ENCODE measurements at regions not wholly inside any gene's neighbourhood (a gene's known extent, or its start where the extent isn't known, plus 50 kb on each side); places are given as distances from the start of the nearest gene placed in this dataset.

- no peak for DNase-seq
- in situ Hi-C loops (cut with MboI; ENCODE audit: low pct_unique_long_range_greater_than_20kb, low sequenced_read_pairs) = no loop called here
Observed at GRCh38 chr12:39065455-39065854, 160.1 kb upstream of the CPNE8 start.

GRCh38 chr12:39064708-39065107, 159.3 kb upstream of the CPNE8 start:
- in situ Hi-C loops (cut with MboI; ENCODE audit: low pct_unique_long_range_greater_than_20kb, low sequenced_read_pairs) = no loop called here
- no peak for DNase-seq

GRCh38 chr12:39062266-39062996, 157.0 kb upstream of the CPNE8 start:
- no peak for DNase-seq
- in situ Hi-C loops (cut with MboI; ENCODE audit: low pct_unique_long_range_greater_than_20kb, low sequenced_read_pairs) = no loop called here

- no peak for DNase-seq
- in situ Hi-C loops (cut with MboI; ENCODE audit: low pct_unique_long_range_greater_than_20kb, low sequenced_read_pairs) = no loop called here
Observed at GRCh38 chr12:39061576-39061975, 156.2 kb upstream of the CPNE8 start.

GRCh38 chr12:39048395-39048794, 143.0 kb upstream of the CPNE8 start:
- in situ Hi-C loops (cut with MboI; ENCODE audit: low pct_unique_long_range_greater_than_20kb, low sequenced_read_pairs) = no loop called here
- DNase-seq = no peak

- no peak for DNase-seq
- in situ Hi-C loops (cut with MboI; ENCODE audit: low pct_unique_long_range_greater_than_20kb, low sequenced_read_pairs) = no loop called here
Observed at GRCh38 chr12:39047539-39048262, 142.3 kb upstream of the CPNE8 start.

GRCh38 chr12:39044754-39045153, 139.4 kb upstream of the CPNE8 start:
- in situ Hi-C loops (cut with MboI; ENCODE audit: low pct_unique_long_range_greater_than_20kb, low sequenced_read_pairs) = no loop called here
- no peak for DNase-seq

- in situ Hi-C loops (cut with MboI; ENCODE audit: low pct_unique_long_range_greater_than_20kb, low sequenced_read_pairs) = no loop called here
- DNase-seq = no peak
Observed at GRCh38 chr12:39043424-39043822, 138.0 kb upstream of the CPNE8 start.

GRCh38 chr12:39040275-39040674, 134.9 kb upstream of the CPNE8 start:
- DNase-seq = no peak
- in situ Hi-C loops (cut with MboI; ENCODE audit: low pct_unique_long_range_greater_than_20kb, low sequenced_read_pairs) = no loop called here

GRCh38 chr12:39037115-39037514, 131.7 kb upstream of the CPNE8 start:
- DNase-seq = no peak
- in situ Hi-C loops (cut with MboI; ENCODE audit: low pct_unique_long_range_greater_than_20kb, low sequenced_read_pairs) = no loop called here

- no peak for DNase-seq
- in situ Hi-C loops (cut with MboI; ENCODE audit: low pct_unique_long_range_greater_than_20kb, low sequenced_read_pairs) = no loop called here
Observed at GRCh38 chr12:39036105-39036504, 130.7 kb upstream of the CPNE8 start.

GRCh38 chr12:39033782-39034181, 128.4 kb upstream of the CPNE8 start:
- no peak for DNase-seq
- in situ Hi-C loops (cut with MboI; ENCODE audit: low pct_unique_long_range_greater_than_20kb, low sequenced_read_pairs) = no loop called here

- DNase-seq = no peak
- in situ Hi-C loops (cut with MboI; ENCODE audit: low pct_unique_long_range_greater_than_20kb, low sequenced_read_pairs) = no loop called here
Observed at GRCh38 chr12:39032448-39032847, 127.1 kb upstream of the CPNE8 start.

GRCh38 chr12:39032034-39032433, 126.6 kb upstream of the CPNE8 start:
- DNase-seq = no peak
- in situ Hi-C loops (cut with MboI; ENCODE audit: low pct_unique_long_range_greater_than_20kb, low sequenced_read_pairs) = no loop called here

- no peak for DNase-seq
- in situ Hi-C loops (cut with MboI; ENCODE audit: low pct_unique_long_range_greater_than_20kb, low sequenced_read_pairs) = no loop called here
Observed at GRCh38 chr12:39028382-39028781, 123.0 kb upstream of the CPNE8 start.

- DNase-seq = no peak
- in situ Hi-C loops (cut with MboI; ENCODE audit: low pct_unique_long_range_greater_than_20kb, low sequenced_read_pairs) = no loop called here
Observed at GRCh38 chr12:39012870-39013269, 107.5 kb upstream of the CPNE8 start.

GRCh38 chr12:39011166-39011565, 105.8 kb upstream of the CPNE8 start:
- in situ Hi-C loops (cut with MboI; ENCODE audit: low pct_unique_long_range_greater_than_20kb, low sequenced_read_pairs) = no loop called here
- no peak for DNase-seq

GRCh38 chr12:39010406-39010805, 105.0 kb upstream of the CPNE8 start:
- no peak for DNase-seq
- in situ Hi-C loops (cut with MboI; ENCODE audit: low pct_unique_long_range_greater_than_20kb, low sequenced_read_pairs) = no loop called here

- in situ Hi-C loops (cut with MboI; ENCODE audit: low pct_unique_long_range_greater_than_20kb, low sequenced_read_pairs) = no loop called here
- no peak for DNase-seq
Observed at GRCh38 chr12:39007619-39008018, 102.2 kb upstream of the CPNE8 start.

- in situ Hi-C loops (cut with MboI; ENCODE audit: low pct_unique_long_range_greater_than_20kb, low sequenced_read_pairs) = no loop called here
- no peak for DNase-seq
Observed at GRCh38 chr12:39006286-39006685, 100.9 kb upstream of the CPNE8 start.

GRCh38 chr12:39005671-39006070, 100.3 kb upstream of the CPNE8 start:
- no peak for DNase-seq
- in situ Hi-C loops (cut with MboI; ENCODE audit: low pct_unique_long_range_greater_than_20kb, low sequenced_read_pairs) = no loop called here
